ENCODE measurements at regions not wholly inside any gene's neighbourhood (a gene's known extent, or its start where the extent isn't known, plus 50 kb on each side); places are given as distances from the start of the nearest gene placed in this dataset.

DNA sequence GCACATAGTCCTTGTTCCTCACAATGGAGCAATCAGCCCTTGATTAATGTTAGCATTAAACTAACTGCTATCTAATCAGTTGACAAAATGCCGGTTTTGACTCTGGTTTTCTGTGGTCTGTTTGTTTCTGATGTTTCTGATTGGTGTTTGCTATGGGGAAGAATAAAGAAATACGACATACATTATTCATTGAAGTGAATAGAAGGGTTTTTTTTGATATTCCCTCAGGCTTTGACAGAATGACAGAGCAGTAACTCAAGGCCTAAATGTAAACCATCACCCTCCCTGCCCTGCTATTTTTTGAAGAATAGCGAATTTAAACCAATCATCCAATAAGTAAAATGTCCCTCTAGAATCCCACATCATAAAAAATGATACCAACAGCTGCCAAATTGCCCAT, 65.5 kb upstream of the HS3ST1 start:
- DNase-seq (ENCODE audit: extremely low read depth, low read depth, low spot score), result no peak

GRCh38 chr4:11489453-11490083, 60.9 kb upstream of the HS3ST1 start:
- no peak for DNase-seq (ENCODE audit: extremely low read depth, low read depth, low spot score)

DNA sequence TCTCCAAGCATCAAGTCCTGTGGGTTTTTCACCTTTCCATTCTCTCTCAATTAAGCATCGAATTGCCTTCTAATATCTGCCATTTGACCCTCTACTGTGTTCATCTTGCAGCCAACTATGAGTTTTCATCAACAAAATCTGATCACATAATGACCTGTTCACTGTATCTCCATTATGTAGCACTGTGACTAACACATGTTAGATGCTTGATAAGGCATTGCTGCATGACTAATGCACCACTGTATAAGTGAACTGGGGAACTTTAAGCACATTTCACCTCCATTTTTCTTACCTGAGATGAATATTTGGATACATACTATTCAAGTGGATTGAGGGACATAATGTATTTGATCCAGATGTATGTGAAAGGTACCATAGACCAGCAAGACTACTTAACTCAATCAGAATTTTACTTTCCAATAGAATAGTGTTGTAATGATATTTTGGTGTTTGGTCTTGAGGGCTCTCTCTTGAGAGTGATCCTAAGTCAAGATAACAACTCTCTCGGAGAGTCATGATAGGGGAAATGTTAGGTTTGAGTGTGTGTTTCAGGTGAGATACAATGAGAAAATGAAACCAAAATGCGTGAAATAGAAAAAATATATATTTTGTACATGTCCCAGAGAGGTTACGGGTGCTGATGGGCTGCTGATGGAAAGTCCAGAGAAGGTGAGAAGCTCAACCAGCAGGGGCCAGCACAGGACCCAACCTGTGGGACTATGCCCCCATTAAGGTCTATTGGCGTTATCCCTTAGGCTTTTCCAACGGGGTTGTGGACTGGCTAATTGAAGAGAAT, 60.2 kb upstream of the HS3ST1 start:
- no peak for DNase-seq (ENCODE audit: extremely low read depth, low read depth, low spot score)

GRCh38 chr4:11487868-11488544, 59.3 kb upstream of the HS3ST1 start:
- no peak for DNase-seq (ENCODE audit: extremely low read depth, low read depth, low spot score)

DNA sequence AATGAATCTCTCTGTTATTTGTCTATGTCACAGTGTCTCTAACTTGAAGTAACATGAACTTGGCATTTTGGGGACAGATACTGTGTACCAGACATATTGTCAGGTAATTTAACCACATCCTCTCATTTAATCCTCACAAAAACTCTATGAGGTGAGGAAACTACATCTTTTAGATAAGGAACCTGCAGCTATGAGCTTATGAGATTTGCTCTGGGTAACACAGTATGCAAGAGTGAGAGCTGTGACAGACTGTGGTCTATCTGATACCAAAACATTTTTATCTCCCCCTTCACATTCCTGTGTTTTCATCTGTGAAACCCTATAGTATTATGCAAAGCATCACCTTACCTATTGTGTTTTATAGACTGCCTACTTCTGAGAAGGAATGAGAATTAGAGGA, 58.4 kb upstream of the HS3ST1 start:
- no peak for DNase-seq (ENCODE audit: extremely low read depth, low read depth, low spot score)

- DNase-seq (ENCODE audit: extremely low read depth, low read depth, low spot score), result no peak
These were observed 57.2 kb upstream of the HS3ST1 start for GRCh38 chr4:11485926-11486325.

DNA sequence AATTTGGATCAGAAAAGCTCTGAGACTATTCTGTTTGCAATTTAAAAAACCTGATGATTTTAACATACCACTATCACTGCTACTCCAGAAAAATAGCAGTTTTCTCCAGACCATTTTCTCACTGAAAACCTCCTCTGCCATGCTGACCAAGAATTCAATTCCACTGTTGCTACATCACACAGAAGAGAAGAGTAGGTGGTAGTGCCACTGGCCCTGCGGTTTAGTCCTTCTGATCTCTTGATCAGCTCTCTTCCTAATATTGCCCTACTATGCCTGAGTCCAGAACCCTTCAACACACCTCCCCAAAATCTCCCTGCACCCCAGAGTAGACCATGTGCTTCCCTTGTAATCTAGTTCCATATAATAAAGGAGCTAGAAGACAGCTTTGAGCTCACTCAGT, 55.8 kb upstream of the HS3ST1 start:
- no peak for DNase-seq (ENCODE audit: extremely low read depth, low read depth, low spot score)

GRCh38 chr4:11483046-11483445, 54.4 kb upstream of the HS3ST1 start:
- DNase-seq (ENCODE audit: extremely low read depth, low read depth, low spot score), result no peak

GRCh38 chr4:11480683-11481082, 52.0 kb upstream of the HS3ST1 start:
- DNase-seq (ENCODE audit: extremely low read depth, low read depth, low spot score), result no peak
